Non-pigmented ciliary epithelial cell (primary cell): ENCODE measurements at regions not wholly inside any gene's neighbourhood (a gene's known extent, or its start where the extent isn't known, plus 50 kb on each side); places are given as distances from the start of the nearest gene placed in this dataset.

Experiments used
- DNase-seq: peaks from one replicate; pipeline ENCODE4 v3.0.0-alpha.2; 2010; ENCODE audit warnings: low read depth

DNA sequence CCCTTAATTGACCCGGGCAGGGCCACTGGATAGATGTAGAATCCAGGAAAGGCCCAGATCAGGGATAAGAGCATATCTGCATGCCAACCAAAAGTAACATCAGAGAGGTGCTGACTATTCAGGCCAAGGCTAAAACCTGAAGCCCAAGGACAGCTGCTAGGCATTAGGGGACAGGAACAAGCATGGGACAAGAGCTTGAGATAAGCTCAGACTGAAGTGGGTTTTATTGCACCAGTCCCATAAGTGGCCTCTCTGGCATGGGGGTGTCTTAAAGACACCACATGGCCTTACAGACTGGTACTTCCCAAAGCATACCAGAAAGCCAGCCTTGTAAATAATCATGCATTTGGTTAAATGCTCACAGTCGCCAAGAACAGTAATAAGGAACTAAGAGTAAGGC, 376.1 kb downstream of the FBXW7 start:
- DNase-seq = no peak

DNA sequence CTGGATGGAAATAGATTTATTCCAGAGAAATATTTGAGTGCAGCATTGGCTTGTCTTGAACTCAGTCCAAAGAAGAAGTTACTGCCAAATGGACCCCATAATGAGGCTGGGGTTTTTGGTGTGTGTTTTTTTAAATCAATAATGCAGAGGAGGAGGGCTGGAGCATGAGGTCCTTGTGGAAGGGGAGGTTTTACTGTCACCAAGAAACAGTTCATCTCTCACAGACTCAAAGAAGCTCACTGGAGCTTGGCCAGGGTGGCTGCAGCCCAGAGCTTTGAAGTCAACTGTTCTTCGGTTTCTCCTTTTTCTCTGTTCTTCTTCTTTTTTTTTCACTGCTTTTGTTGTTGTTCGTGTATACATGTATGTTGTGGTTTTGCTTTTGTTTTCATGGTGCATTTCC, 377.7 kb downstream of the FBXW7 start:
- no peak for DNase-seq

DNA sequence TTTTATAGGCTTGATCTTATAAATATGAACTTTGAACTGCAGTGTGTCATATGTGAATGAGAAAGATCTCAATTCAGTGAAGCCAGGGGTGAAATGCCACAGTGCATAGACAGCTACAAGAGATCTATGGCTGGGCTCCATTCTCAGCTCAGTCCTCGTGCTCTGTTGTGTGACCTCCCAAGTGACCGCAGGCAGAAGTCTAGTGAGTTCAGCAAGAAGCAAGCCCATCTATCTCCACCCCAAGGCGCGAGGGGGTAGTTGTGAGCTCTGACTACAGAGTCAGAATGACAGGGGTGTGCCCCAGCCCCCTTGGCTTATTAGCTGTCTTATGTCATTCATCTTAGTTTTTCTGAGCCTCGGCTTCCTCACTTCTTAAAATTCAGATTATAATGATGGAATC, 378.3 kb downstream of the FBXW7 start:
- DNase-seq = no peak

DNA sequence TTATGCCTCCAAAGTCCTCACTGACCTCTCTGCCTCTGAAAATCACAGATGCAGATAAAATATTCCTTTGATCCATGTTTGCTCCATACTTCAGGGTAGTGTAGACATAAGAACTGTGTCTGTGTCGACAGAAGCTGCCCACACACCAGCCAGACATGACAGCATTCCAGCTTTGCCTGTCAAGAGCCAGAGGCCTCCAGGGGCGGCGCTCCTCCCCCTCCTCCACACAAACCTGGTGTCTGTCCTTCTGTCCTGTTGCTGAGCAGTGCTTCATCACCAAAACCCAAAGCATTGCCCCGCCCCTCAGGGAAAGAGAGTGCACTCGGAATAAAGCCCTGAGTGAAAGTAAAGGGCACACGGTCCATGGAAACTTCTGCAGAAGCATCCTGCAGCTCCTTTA, 379.4 kb downstream of the FBXW7 start:
- no peak for DNase-seq

DNA sequence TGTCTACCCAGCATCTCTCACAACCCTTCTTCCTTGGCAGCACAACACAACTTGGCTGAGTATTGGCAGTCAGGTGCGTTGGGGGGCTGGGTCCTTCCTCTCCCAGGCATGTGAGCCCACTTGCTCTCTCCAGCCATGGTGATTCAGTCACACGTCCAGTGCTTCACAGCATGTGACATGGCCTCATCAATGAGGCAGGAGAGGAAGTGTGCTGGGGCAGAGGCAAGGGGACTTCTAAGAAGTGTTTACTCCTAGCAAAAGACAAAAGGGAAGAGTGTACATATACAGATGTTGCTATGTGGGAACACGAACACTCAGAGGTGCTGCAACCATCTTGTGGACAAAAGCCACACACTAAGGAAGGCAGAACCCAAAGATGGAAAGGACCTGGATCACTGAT, 380.8 kb downstream of the FBXW7 start:
- no peak for DNase-seq

DNA sequence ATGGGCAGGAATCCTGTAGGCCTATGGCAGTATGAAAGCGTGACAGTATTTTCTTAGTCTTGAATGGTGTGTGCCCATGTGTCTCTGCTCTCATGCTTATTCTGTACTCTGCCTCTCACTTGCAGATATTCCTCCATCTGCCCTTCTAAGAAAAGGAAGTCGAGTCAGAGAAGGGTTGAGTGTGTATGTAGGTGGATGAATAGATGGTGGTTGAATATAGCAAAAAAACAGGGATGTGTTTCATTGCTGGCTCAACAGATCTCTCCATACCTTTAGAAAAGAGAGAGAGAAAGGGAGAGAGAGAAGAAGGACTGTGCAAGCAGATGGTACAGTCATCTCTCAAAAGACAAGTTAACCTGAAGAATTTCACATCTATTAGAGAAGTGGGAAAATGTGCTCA, 381.5 kb downstream of the FBXW7 start:
- no peak for DNase-seq

DNA sequence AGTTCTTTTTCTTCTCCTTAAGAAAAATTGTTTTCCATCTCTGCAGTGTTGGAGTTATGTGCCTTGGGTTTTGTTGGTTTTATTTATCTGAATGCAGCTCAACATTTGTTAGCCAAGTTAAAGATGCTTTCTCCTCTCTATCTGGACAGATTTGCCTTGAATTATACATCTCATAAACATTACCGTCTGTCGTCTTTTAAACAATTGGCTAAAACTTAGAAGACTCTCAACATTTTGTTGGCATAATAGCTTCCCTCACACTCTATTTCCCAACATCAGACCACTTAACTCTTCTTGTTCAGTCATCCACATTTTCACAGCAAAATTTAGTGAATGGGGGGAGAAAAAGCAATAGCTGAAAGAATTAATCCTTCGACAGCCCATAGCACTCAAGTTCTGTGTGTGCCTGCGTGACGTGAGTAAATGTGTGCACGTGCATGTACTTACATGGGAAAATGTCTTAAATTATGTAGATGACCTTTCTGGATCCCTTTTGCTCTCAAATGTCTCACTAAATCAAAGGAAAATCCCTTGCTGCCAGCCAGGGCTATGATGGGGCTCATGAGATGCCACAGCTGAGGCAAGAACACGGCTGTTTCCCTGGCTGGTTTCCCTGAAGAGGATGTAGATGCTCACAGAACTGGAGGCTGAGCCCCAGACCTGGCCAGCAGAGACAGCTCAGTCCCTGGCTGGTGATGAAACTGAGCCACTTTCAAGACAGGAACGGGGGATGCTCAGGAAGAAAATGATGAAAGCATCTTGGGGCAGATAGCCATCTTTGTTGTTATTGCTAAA, 382.2 kb downstream of the FBXW7 start:
- DNase-seq = no peak

DNA sequence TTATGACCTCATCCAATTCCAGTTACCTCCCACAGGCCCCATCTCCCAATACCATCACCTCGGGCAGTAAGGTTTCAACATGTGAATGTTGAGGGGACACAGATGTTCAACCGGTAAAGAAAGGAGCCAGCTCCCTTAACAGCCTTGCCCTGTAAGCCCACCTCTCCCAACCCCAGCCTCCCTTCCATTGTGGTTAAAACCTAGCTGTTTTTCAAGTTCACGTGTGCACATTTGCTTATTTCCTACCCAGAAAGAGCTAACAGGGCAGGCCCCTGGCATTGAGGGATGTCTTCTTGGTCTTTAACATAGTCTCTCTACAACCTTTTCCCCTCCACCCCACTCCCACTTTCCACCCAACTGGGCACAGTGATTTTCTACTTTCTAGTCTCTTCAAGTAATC, 385.7 kb downstream of the FBXW7 start:
- no peak for DNase-seq

DNA sequence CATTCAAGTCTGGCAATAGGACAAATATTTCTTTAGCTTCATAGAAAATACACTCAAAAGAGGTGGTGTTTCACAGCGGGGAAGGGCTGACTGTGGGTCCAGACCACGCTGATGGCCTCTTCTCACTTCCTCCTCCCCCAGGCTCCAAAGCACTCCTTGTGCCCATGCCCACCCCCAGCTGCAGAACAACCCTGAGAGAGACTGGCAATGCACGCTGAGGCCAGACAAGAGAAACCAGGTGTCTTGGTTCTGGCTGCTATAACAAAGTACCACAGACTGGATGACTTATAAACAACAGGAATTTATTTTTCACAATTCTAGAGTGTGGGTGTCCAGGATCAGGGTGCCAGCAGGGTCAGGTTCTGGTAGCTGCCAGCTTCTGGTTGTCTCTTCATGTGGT, 386.1 kb downstream of the FBXW7 start:
- DNase-seq = no peak

DNA sequence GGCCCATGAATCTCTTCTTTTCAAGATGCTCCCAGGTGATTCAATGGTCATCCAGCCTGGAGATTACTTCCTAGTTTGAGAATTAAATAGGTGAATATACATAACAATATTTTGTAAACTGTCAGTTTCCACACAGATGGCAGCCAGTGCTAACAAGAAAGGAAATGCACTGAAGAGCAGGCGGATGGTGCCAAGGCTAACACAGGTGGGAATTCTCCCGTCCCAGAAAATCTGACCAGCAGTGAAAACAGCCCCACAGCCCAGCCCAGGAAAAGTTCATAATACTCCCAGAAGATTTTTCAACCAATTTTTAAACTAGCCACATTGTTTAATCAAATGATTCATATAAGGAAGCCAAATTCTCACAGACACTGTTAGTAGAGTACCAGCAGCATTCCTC, 387.2 kb upstream of the GATB start:
- no peak for DNase-seq

DNA sequence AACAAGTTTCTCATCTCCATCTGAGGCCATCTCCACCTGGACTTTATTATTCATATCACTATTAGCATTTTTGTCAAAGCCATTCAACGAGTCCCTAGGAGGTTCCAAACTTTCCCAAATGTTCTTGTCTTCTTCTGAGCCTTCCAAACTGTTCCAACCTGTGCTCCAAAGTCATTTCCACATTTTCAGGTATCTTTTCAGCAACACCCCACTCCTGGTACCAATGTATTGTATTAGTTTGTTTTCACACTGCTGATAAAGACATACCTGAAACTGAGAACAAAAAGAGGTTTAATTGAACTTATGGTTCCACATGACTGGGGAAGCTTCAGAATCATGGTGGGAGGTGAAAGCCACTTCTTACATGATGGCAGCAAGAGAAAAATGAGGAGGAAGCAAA, 385.4 kb upstream of the GATB start:
- no peak for DNase-seq

DNA sequence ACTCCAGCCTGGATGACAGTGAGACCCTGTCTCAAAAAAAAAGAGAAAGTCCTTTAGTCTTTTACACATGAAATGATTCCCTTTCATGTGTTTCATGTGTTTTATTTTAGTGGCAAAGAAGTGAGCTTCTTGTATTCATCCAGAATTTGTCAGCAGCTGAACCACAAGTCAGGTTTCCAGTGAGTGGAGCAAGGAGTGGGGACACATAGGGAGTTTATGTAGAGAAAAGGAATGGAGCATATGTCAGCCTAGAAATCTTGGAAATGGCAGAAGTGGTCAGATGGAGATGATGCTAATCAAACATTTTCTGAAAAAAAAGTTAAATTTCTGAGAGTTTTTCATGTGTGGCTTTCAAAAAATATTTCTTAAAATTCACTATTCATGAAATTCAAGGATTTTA, 383.0 kb upstream of the GATB start:
- DNase-seq = no peak

DNA sequence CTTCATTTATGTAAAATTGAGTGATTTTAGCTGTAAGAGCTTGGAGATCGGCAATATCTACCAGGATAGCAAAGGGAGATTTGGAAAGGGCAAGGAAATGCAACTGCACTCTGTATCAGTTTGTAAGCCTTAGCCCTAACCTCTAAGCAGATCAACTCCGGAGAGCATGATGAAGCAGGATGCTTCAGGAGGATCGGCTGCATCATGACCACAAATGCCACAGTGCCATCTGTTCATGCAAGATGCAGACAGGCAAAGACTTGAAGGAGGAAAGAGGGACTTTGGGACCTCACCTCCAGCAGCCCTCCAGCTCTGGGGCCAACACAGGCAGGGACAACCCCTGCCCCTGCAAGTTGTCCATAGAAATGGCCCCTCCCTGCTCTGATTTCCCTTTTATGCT, 377.6 kb upstream of the GATB start:
- DNase-seq = no peak

DNA sequence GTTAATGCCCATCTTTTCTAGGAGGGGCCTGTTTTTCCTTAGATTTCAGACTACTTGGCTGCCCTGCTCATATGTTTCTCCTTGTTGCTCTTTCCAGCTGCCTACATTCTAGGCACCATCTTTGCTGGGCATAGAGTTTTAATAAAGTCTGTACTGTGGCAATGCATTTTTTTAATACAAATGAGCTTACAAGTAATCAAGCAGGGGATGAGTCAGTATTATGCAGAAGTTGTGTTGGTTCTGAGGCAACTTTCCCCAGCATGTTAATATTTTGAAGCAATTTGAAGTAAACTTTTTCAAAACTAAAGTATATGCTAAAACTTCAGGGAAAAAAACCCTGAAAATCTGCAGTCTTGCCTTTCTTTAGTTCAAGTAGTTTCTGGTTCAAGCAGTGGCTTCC, 372.0 kb upstream of the GATB start:
- DNase-seq = no peak

DNA sequence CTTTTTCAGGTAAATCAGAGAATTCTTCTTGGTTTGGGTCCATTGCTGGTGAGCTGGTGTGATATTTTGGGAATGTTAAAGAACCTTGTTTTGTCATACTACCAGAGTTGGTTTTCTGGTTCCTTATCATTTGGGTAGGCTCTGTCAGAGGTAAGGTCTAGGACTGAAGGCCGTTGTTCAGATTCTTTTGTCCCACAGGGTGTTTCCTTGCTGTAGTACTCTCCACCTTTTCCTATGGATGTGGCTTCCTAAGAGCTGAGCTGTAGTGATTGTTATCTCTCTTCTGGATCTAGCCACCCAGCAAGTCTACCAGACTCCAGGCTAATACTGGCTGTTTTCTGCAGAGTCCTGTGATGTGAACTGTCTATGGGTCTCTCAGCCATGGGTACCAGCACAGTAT, 367.5 kb upstream of the GATB start:
- no peak for DNase-seq

DNA sequence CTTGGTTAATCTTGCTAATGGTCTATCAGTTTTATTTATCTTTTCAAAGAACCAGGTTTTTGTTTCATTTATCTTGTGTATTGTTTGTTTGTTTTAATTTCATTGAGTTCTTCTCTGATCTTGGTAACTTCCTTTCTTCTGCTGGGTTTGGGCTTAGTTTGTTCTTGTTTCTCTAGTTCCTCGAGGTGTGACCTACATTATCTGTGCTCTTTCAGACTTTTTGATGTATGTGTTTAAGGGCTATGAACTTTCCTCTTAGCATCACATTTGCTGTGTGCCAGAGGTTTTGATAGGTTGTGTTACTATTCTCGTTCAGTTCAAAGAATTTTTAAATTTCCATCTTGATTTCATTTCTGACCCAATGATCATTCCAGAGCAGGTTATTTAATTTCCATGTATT, 365.4 kb upstream of the GATB start:
- DNase-seq = no peak

DNA sequence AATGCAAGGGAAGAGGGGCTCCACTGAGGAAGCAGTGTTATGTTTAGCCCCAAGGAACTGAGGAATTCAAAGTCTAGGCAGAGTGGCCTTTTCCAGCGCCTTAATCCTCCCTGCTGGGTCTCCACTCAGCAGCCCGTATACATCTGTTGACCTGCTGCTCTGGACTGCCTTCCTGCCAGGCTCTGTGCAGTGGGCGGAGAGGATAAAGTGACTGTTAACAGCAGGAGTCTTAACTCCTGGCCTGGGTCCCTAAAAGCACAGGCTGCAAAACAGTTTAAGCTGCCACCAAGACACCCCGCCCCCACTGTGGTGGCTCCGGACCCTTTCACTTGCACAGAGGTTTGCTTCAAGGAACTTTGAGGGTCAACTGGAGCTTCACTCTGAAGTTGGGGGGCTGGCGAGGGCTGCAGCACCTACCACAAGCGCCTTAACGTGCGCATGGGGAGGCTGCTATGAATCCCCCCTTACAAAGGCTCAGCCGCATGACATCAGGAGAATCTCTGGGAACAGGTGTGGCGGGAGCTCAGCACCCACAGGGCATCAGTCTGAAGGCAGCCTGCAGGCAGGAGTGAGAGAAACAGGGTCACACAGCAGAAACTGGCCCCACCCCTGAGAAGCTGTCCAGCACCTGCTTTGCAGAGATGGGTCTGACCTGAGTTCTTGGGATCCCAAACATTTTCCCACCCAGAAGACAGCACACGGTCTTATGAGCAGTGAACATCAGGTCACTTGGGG, 358.2 kb upstream of the GATB start:
- no peak for DNase-seq

DNA sequence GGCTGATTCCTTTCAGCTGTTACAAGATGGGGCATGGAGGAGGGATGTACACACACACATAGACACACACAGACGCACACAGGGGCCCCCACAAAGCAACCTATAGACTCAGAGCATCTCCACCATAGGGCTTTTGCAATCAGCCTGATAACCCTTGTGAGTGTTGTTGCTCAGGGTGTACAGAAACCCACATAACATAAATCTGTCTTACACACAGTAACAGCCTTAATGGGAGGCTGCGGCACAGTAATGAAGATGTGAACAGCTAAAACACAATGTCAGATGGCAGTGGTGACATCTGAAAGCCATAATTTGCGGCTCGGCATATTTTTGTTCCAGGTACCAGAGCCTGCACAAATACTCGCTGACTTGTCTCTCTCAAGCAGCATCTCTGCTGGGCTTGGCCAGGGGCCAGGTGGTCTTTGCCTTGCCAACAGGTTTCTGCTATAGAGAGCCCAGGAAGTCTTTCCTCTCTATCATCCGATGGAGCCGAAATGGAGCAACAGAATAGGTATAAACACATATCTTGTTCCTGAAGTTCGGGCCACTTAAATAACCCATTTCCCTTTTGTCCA, 357.2 kb upstream of the GATB start:
- DNase-seq = no peak

DNA sequence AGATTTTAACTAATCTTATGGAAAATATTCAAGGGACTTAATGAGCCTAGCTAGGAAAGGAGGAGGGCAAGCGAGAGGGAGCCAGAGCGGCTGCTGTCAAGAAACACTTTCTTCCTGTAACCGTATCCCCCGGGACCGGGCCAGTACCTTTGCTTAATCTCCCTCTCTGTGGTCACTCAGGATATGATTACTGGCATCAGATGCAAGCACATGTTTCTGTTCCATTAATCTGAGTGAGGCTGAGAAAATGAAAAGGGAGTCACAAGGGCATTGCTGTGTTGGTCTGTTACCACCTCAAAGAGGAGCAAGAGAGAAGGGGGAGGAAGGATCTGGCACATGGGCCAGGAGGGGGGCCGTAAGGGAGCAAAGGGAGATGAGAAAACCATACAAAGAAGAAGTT, 356.7 kb upstream of the GATB start:
- no peak for DNase-seq

DNA sequence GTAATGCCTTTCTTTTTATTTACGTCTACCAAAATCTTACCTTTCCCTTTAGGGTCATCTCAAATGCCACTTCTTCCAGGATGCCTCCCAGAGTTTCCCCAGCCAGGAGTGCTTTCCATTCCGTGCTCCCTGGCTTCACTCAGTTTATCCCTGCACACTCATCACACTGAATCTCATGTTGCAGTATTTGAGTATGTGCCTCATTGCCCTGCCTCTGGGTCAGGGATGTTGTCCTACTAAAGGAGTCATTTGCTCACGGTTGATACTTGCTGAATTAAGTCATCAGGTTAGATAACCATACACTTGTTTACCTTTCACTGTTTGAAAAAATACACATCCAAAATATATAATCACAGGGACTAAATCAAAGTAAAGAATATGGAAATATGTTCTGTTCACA, 356.2 kb upstream of the GATB start:
- no peak for DNase-seq

DNA sequence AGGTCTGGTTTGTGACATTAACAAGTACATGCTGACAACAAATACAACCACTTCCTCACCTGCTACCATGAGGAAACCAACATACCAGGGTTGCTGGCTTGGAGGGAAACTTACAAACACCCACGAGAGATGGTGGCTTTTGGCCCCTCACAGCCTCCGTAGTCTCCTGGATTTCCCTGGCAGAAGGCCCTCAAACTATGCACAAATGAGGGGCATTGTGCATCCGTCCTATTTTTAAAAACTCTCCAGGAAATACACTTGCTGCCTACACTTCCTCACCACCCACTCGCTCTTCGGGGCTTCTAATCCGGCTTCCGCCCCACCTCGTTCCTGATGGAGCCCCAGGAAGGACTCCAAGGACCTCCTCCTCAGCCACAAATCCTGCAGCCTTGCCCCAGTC, 355.0 kb upstream of the GATB start:
- no peak for DNase-seq

DNA sequence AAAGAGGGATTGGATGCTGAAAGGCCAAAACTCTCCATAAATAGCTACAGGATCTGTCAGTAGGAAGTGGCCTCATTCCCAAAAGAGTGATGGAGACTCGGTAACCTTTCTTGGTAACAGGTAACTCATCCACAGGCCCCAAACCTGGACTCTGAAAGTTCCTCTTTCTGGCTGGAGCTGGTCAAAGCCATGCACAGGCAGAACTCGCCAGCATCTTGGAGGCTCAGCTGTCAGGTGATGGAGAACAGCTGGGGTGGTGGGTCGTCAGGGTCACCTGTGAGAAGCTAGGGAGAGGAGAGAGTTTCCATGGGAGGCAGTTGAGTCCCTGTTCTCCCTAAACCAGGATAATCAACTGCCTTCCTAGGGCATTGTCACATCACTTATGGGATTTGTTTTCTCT, 354.3 kb upstream of the GATB start:
- DNase-seq = no peak

DNA sequence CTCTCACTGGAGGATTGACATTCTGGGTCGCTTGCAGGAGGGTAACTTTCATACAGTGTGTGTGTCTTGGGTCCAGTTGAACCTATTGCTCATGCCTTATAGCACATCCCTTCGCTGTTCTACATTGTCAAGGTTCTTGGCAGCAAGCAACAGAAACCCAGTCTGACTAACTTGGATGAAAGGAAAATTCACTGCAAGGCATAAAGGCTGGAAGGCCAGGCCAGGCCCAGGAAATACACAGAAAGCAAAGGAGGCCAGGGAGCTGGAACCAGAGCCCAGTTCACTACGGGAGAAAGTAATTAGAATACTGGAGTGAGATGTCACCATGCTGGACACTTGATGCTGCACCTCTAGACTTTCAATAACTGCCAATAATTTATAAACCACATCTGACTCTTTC, 353.8 kb upstream of the GATB start:
- no peak for DNase-seq

DNA sequence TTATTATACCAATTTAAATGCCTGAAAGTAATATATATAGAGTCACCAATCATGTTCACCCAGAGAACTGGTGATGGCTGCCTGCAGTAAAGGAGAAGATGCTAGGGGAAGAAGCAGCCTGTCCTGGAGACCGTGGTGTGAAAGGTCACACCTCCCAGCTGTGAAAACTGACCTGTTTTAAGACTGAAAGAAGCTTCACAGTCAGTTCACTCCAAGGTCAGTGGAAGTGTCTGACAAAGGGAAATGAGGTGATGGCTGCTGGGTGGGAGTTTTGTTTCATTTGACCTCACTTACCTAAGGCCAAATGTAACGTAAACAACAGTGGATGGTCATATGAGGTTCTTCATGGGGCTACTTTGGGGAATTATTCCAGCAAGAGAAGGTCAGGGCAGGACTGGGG, 352.1 kb upstream of the GATB start:
- no peak for DNase-seq
